LHCN-M2 (cell line): ENCODE measurements at regions not wholly inside any gene's neighbourhood (a gene's known extent, or its start where the extent isn't known, plus 50 kb on each side); places are given as distances from the start of the nearest gene placed in this dataset.

ENCODE experiments used
- DNase-seq: peaks from one replicate; pipeline ENCODE4 v3.0.0-alpha.2; 2012; ENCODE audit warnings: low read depth

DNA sequence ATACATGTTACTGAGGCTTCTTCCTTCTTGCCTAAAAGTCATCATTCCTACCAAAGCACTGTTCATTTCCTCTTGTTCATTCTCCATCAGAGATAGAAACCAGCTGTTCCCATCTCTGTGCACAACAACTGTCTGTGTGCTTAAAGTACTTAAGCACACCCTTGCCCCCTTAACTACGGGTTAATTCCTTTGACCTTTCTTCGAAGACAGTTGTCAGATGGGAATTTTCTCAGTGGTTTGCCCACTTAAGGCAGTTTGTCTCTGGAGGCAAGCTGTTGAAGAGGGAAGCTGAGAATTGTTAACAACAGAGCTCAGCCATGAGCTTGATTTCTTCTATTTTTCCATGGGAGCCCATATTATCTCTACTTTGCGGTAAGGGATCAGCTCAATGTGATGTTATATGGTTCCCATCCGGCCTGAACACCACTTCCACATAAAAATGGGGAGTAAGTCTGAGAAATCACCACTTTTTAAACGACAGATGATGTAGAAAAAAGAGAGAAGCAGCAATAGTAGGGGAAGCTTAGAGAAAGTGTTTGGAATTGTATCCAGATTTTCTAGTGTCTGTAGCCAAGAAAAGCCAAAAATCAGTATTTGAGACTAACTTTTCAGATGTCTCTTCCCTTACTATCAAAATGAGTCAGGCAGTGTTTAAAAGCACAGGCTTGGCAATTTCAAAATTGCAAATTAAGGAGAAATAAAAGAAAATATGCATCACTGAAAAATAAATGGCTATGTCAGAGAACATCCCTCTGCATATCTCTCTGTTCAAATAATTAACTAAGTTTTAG is 194.4 kb downstream of the SLIT2 start:
- peak; percentile 69 for DNase-seq

DNA sequence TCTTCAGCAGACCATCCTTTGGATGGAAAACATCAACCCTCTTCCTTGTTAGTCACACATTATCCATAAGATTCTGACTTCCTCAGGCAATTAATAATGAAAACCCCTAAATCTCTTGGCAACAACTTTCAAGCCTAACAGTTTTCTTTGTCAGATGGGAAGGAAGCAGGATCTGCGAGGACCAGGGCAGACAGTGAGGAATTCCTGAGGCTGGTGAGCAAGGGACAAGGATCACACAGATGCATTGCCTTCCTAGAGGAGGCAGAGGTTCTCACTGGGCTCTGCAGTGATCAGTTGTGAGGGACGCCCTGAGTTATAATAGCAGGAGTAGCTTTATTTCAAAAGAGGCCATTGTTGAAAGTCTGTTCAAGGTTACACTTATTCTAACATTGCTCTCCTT is 195.4 kb downstream of the SLIT2 start:
- DNase-seq: no peak

DNA sequence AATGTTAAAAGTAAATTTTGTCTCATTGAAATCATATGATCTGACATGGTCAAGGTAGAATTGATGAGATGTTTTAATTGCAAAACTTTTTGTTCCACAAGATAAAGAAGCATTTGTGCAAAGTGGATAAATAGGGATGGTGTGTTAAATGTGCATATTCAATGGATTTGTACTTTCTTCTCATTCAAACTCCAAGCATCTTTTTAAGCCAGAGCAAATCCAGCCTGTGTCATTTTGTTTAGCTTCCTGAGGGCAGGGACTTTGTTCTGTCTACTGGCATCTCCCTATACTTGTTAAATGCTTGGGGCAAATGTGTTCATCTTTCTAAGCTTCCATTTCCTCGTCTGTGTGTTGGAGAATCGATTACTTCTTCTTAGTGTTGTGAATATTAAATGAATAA is 200.3 kb downstream of the SLIT2 start:
- DNase-seq: no peak

DNA sequence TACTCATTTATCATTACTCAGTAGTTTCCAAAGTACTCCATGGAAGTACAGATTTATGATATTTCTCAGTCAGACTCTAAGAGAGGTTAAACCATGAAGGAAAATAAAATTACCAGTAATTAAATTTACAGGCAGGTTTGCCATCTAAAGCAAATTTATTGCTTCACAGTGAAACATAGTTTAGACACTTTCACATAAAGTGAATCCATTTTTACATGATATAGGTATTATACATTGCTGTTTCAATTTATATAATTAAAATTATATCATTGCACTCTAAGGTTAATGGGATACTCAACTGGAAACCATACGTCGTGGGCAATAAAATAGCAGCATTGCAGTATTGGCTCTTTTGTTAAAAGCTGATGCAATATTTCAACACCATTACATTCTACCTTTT is 202.8 kb downstream of the SLIT2 start:
- DNase-seq: no peak

DNA sequence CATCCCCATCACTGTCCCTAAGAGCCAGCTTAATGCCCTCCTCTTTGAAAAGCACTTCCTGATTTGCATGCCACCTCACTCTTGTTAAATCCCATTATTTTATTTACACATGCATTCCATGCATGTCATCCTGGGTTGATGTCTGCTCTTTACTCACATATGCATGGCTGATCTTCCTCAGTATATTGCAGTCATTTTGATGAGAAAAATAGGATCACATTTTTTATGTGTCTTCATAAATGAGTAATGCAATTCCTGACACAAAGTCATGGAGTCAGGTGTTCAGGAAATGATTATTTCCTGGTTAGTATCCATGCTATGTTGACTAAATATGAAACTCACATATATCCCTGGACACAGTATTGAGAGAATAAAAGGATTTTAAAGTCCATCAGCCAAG is 204.7 kb downstream of the SLIT2 start:
- peak; percentile 3 for DNase-seq

DNA sequence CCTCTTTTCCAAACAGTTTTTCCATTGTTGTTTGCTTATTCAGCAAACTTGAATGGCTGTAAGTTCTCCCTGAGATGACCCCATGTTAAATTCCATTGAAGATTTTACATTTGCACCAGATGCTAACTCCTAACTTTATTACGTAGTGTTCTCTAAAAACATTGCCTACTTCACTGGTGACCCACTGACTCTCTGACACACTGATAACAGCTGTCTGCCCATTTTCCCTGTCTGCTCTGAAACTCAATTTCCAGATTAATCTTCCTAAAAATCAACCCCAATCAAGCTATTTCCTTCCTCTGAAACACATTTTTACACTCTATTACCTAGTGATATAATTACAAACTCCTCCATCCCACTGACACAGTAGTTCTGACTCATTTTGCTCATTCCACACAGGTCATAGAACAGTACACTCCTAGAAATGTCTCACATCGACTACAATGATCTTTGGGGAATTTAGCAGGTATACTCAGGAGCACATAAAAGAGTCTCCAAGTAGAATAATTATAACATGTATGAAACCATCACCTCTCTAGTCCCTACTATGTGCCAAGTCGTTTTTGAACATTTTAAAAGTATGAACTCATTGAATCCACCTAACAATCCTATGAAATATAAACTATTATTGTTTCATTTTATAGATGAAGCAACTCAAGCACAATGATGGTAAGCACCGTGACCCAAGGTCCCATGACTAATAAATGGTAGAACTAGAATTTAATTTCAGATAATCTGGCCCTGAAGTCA is 210.9 kb downstream of the SLIT2 start:
- peak; percentile 9 for DNase-seq

DNA sequence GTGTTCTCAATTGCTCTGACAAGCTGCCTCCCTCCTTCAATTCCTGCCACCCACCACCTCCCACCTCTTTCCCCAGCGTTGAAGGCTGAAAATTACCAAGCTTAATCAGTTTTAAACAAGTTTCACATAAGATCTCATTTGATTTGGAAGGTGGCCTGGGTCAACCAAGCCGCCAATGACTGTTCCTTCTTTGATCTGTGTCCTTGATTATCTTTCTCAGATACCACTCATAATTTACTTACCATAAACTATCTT is 211.4 kb downstream of the SLIT2 start:
- DNase-seq: no peak

DNA sequence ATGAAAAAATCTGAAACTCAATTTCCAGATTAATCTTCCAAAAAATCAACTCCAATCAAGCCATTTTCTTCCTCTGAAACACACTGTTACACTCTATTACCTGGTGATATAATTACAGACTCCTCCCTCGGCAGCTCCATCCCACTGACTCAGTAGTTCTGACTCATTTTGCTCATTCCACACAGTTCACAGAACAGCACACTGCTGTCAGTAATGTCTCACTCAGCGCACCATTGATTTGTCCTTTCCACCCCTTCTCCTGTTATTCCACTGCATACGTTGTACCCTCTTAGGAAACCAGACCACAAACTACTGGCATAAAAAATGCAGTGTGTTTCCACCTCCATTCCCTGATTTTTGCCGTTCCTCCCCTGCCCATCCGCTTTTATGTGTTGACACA is 212.7 kb downstream of the SLIT2 start:
- peak; percentile 57 for DNase-seq

DNA sequence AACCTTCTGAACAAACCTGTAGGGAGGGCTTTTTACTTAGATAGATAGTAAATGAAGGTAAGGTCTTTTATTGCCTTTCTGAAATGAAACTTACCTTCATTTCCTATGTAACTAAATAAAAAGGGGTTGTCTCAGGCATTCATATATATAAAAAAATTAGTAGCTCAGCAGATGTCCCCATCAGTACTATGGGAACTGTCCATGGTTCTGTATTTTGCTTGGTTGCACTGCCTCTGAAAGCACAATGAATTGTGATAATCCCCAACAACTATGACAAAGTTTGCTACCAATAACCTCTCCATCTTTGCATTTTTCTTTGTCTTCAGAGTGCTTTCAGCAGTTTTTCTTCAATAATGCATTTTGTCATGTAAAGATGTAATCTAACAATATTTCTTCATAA is 222.4 kb downstream of the SLIT2 start:
- peak; percentile 48 for DNase-seq

DNA sequence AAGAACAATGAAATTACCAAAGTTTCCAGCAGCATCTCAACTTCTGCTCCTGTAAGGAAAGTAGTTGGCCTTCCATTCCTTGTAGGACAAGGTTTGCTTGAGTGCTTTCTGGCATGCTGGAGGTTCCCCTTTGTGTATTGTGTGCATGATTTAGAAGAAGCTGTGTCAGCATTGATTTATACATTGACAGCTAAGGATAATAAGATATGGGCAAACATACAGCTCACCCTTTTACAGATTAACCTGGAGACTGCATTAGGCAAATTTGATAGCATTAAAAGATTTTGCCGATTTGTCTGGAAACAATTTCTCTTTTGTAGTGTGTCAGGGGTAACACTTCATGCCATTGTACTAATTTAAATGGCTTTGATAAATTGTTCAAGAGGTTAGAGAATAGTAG is 221.8 kb upstream of the PACRGL start:
- DNase-seq: no peak

DNA sequence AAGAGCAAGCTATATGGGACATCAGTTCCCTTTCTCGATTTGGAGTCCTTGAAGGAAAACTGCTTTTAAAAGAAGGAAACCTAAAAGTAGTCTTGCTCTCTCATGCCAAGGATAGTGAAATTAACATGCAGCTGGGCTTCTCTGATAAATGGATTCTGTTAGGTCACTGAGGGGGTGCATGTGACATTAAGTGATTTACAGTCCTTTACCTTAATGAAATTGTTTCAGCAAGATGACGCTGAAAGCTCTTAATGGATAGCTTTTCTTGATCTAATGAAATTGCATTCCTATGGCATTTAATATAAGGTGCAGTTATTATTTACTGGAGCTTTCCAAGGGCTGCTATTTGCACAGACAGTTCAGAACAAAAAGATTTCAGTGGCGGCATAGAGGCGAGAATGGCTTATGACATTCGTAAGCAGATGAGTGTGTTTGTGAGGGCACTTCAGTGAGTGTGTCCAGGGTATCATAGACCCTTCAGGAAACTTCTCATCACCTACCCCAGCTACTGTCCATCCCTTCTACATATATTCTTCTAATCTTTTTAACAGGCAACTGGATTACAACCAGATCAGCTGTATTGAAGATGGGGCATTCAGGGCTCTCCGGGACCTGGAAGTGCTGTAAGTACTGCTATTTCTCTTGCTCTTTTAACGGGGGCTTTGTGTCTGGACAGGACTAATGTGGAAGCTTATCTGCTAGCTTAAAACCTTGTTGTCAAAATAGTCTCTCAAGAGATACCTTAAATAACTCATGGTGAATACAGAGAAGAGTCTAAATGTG is 219.9 kb upstream of the PACRGL start:
- DNase-seq: no peak

DNA sequence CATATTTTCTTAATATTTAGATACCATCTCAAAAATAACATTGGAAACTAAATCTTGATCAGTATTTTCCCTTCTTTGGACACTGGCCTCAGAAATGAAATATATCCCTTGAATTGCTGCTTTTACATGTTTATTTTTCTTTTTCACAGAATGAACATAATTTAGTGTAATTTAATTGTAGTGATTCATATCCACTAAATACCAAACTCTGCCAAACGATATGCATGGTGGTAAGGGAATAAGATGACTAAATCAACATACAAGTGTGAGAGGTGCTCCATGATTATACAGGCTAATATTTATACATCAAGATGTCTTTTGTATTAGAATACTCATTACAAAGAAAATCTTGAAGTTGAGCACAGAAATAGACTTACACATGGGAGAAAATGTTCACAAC is 216.8 kb upstream of the PACRGL start:
- no peak for DNase-seq

DNA sequence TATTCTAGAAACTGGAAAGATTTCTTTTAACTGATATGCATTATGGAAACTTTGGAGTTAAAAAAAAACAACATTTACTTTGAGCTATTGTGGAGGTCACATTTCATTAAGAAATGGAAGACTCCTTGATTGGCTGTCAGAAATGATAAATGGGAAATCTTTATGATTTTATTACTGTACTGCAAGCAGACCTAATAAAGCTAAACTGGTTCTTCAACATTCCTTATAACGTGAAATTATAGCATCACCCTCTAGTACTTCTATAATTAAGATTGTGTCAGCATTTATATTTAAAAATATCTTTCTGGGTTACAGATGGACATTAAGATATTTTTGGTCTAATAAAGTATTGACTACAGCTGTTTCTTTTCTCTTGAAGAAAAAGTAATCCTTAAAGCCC is 213.8 kb upstream of the PACRGL start:
- no peak for DNase-seq

DNA sequence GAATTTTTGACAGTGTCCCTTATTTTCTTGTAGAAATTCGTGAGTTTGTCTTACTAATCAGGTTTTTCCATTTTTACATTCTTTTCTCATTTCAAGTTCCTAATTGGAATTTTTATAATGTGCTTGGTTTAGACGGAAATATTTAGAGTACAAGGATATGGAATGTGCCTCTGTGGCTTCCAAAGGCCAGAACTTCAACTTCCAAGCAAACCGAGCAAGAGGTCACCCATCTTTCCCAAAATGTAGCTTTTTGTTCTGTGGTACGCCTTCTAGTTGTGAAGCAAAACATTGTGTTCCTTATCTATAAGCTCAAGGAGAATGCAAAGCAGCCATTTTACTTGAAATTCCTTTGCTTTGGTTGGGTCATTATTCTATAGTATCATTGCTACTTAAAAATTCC is 212.8 kb upstream of the PACRGL start:
- DNase-seq: no peak

DNA sequence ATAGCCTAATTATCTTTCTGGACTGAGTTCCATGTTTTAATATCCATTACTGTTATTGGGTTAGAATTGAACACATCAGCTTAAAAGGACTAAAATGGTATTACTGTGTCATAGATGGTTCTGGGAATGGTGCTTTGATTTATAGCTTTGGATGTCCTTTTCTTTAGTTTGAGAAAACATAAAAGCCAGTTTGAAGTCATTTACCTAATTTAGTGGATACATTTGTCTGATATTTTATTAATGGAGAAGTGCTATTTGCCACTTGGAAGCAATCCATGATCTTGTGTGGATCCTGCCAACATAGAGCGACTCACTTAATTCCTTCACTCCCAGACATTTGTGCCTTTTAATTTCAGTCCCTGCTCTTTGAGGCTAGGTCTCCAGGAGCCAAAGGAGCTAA is 212.4 kb upstream of the PACRGL start:
- no peak for DNase-seq

DNA sequence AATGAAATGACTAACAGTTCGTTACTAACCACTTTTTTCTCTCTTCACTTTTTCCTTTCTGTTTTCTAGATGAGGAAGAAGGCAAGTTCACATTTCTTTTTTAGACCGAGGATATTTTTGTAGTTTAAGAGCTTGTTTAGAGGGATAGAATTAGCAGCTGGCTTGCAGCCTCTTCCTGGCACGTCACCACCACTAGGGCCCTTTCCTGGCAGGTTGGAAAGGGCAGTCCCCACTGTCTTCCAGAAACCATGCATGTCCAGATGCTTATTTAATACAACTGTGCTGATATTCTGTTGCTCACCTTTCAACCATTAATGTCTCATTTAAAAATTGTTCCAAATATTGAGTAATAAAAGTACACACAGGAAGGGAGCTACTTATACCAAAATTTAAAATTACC is 209.5 kb upstream of the PACRGL start:
- no peak for DNase-seq

DNA sequence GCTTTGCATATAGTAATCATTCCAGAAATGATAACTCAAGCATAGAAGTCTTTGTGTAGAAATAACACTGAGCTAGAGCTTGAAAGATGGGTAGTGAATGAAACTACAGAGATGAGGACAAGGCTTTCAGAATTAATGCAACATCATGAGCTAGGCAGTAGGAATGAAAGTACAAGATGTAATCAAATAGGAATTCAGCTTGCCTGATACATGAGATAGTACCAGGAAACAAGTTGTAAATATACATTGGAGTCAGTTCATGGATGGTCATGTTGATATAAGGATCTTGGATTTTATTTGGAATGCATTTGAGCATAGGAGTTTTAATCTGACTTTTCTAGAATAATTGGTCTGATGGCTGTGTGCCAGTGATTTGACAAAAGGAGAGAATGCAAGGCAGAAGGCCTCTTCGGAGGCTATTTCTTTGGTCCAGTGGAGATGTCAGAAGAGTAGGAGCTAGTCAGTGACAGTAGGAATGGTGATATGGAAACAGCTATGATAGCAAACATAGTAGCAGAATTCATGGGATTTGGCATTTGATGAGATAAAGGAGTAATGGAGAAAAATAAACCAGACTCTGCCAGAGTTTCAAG is 206.4 kb upstream of the PACRGL start:
- no peak for DNase-seq

DNA sequence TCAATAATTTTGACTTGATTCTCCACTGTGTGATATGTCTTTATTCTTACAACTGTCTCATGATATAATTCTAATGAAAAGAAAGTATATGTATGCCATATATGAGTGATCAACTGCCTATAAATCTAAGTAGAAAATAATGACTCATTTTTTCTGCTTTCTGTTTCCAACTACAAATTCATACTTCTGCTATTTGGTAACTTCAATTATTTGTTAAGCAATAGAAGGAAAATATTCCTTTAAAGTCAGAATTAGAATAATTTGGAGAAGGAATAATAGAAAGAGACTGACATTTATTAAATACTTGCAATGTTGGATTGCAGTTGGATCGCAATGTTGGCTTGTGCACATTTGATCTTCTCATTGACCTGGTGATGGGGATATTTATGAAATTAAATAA is 204.2 kb upstream of the PACRGL start:
- DNase-seq: no peak

DNA sequence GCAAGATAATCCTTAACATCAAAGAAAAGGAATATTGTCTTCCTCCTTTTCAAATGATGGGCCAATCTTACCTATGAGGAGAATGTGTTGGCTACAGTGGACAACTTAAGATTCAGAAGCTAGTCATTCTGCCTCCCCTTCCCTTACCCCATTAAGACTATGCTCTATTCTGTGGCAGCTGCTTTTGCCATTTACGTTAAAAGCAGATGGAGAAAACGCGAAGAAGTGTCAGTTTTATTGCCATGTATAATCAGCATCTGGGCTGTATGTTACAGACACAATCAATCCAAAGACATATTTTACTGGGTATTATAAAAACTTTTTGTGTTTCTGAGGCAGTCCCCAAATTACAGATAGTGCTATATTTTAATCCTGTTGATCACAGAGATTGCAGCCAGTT is 196.1 kb upstream of the PACRGL start:
- DNase-seq: no peak

DNA sequence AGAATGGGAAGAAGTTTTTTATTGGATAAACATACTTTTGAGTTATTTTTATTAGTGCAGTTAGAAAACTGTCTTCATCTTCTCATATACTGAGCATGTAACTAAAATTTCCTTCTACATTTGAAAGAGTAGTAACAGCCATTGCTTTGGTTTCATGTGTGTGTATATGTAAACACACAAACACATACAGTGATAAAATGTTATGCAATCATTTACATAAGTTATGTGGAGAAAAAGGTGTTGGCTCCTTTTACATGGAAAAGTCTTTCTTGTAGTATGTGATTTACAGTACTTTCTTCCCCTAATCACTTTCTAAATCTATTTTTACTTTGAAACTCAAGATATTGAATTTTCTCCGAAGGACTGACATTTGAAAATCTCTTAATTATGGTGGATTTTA is 194.3 kb upstream of the PACRGL start:
- DNase-seq: no peak

DNA sequence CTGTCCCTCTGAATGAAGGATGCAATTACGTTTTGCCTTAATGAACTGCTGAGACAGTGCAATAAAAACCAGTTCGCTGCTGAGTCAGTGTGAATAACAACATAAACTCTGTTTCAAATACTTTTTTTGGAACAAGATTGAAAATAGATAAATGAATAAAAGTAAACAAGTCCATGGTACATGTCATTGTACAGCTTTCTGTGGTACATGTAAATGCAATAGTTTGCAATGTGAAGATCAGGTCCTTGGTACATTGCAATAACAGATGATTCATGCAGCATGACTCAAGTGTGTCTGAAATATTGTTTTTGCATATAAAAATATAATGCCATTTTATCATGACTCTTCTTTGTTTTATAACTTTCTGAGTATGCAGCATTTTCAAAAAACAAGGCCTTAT is 193.4 kb upstream of the PACRGL start:
- DNase-seq: peak; percentile 84

DNA sequence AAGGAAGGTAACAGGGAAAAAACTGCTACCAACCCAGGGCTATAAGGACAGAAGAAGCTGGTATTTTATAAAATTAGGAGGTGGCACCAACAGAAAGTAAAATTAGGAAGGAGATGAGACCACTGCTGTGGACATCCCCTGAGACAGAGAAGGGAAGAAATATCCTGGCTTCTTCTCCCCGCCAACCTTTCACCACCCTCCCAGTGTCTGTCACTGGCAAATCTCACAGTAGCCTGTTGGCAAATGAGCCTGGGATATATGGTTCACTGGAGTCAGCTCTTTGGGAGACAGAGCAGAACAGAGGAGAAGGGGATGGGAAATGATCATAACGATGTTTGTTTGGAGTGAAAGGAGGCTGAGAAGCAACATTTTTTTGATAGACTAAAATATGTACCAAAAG is 190.9 kb upstream of the PACRGL start:
- DNase-seq: no peak
